ENCODE measurements at regions not wholly inside any gene's neighbourhood (a gene's known extent, or its start where the extent isn't known, plus 50 kb on each side); places are given as distances from the start of the nearest gene placed in this dataset.

- TF ChIP-seq CTCF (IDR thresholded peaks at IDR 0.05; ENCODE audit: low read length) (no peak), EZH2 (optimal IDR thresholded peaks at IDR 0.05; ENCODE audit: low read depth, low read length) (no peak)
Measured at GRCh38 chr2:59083075-59083828, 842.1 kb upstream of the FANCL start.

All from MM.1S (cell line).